ENCODE measurements at regions not wholly inside any gene's neighbourhood (a gene's known extent, or its start where the extent isn't known, plus 50 kb on each side); places are given as distances from the start of the nearest gene placed in this dataset.

DNA sequence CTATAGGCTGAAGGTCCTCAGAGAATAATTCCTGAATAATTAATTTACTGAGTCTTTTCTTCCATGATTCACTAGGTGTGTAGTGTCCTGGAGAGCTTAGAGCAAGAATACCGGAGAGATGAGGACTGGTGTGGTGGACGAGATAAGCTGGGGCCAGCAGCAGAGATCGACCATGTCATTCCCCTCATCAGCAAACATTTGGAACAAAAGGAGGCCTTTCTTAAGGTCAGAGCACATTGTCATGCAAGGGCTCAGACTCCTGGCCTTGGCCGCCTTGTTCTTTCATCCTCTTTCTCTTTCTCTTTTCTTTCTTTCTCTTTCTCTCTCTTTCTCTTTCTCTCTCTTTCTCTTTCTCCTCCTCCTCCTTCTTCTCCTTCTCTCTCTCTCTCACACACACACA, 291.4 kb upstream of the UMPS start:
- Histone ChIP-seq H3K27ac (no peak overlapping the region), H3K4me3 (no peak overlapping the region), H3K36me3 (no peaks in the 10 kb centered on the region), H3K27me3 (no peaks in the 10 kb centered on the region), H3K9me3 (no peaks in the 10 kb centered on the region), H3K4me1 (no peaks in the 10 kb centered on the region)
- intact Hi-C loops (cut with DNase I; ENCODE audit: low total_unique reads), result no loop called here
- TF ChIP-seq, protein P1, sequence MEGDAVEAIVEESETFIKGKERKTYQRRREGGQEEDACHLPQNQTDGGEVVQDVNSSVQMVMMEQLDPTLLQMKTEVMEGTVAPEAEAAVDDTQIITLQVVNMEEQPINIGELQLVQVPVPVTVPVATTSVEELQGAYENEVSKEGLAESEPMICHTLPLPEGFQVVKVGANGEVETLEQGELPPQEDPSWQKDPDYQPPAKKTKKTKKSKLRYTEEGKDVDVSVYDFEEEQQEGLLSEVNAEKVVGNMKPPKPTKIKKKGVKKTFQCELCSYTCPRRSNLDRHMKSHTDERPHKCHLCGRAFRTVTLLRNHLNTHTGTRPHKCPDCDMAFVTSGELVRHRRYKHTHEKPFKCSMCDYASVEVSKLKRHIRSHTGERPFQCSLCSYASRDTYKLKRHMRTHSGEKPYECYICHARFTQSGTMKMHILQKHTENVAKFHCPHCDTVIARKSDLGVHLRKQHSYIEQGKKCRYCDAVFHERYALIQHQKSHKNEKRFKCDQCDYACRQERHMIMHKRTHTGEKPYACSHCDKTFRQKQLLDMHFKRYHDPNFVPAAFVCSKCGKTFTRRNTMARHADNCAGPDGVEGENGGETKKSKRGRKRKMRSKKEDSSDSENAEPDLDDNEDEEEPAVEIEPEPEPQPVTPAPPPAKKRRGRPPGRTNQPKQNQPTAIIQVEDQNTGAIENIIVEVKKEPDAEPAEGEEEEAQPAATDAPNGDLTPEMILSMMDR (IDR thresholded peaks at IDR 0.05), result no peak
- TF ChIP-seq POLR2AphosphoS5 (IDR thresholded peaks at IDR 0.05), result no peak
- DNase-seq (ENCODE audit: low spot score in 2 of 2), result no peak

DNA sequence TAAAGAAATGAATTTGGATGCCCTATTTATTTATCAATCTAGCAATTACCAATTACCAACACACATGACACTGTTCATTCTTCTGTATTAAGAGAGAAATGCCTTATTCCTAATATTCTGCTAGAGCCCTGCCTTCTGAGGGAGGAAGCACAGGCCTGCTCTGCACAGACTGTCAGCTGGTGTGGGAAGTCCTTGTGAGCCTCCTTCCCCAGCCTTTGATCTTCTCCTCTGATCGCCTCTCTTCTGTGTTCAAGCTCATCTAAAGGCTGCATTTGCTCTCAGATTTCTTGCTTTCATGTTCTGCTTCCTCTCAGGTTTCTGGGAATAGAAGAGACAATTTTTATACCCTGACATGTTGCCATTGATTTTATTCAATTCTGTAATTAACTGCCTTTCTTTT, 290.6 kb upstream of the UMPS start:
- DNase-seq (ENCODE audit: low spot score in 2 of 2), result no peak
- Histone ChIP-seq H3K4me3 (no peak overlapping the region), H3K27me3 (no peaks in the 10 kb centered on the region), H3K9me3 (no peaks in the 10 kb centered on the region), H3K36me3 (no peaks in the 10 kb centered on the region), H3K4me1 (no peaks in the 10 kb centered on the region), H3K27ac (no peak overlapping the region)
- intact Hi-C loops (cut with DNase I; ENCODE audit: low total_unique reads), result no loop called here
- no peak for TF ChIP-seq POLR2AphosphoS5 (IDR thresholded peaks at IDR 0.05)
- TF ChIP-seq, protein P1 (IDR thresholded peaks at IDR 0.05), result no peak
- no peak for TF ChIP-seq POLR2A (IDR thresholded peaks at IDR 0.05)

DNA sequence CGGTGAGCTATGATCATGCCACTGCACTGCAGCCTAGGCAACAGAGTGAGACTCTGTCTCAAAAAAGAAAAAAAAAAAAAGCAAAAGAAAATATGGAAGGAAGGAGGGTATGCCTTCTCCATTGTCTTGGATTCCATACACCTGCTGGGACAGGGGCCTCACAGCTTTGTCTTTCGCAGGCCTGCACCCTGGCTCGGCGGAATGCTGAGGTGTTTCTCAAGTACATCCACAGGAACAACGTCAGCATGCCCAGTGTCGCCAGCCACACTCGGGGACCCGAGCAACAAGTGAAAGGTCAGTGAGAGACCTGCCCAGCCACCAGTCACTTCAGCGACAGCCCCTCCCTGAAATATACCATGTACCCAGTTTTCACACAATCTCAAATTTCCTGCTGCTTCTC, 288.5 kb upstream of the UMPS start:
- Histone ChIP-seq H3K27me3 (no peaks in the 10 kb centered on the region), H3K27ac (no peak overlapping the region), H3K36me3 (no peaks in the 10 kb centered on the region), H3K4me1 (no peaks in the 10 kb centered on the region), H3K9me3 (no peaks in the 10 kb centered on the region), H3K4me3 (no peak overlapping the region)
- no peak for TF ChIP-seq POLR2A (IDR thresholded peaks at IDR 0.05)
- TF ChIP-seq, protein P1 (IDR thresholded peaks at IDR 0.05), result no peak
- no peak for TF ChIP-seq POLR2AphosphoS5 (IDR thresholded peaks at IDR 0.05)
- intact Hi-C loops (cut with DNase I; ENCODE audit: low total_unique reads), result no loop called here
- no peak for DNase-seq (ENCODE audit: low spot score in 2 of 2)

DNA sequence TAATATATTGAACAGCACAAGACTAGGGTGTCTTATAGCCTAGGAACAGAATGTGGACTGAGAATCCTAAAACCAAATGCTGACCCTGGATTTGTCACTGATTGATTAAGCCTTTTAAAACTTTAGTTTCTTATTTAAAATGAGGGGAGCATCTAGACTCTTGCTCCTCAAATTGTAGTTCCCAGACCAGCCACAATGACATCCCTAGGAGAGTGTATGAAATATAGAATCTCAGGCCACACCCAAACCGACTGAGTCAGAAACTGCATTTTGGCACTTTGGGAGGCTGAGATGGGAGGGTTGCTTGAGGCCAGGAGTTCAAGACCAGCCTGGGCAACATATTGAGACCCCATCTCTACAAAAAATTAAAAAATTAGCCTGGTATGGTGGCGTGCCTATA, 287.8 kb upstream of the UMPS start:
- Histone ChIP-seq H3K9me3 (no peaks in the 10 kb centered on the region), H3K27ac (no peak overlapping the region), H3K4me3 (no peak overlapping the region), H3K4me1 (no peaks in the 10 kb centered on the region), H3K36me3 (no peaks in the 10 kb centered on the region), H3K27me3 (no peaks in the 10 kb centered on the region)
- TF ChIP-seq POLR2AphosphoS5 (IDR thresholded peaks at IDR 0.05), result no peak
- TF ChIP-seq POLR2A (IDR thresholded peaks at IDR 0.05), result no peak
- TF ChIP-seq, protein P1 (IDR thresholded peaks at IDR 0.05), result no peak
- intact Hi-C loops (cut with DNase I; ENCODE audit: low total_unique reads), result no loop called here
- DNase-seq (ENCODE audit: low spot score in 2 of 2), result no peak

DNA sequence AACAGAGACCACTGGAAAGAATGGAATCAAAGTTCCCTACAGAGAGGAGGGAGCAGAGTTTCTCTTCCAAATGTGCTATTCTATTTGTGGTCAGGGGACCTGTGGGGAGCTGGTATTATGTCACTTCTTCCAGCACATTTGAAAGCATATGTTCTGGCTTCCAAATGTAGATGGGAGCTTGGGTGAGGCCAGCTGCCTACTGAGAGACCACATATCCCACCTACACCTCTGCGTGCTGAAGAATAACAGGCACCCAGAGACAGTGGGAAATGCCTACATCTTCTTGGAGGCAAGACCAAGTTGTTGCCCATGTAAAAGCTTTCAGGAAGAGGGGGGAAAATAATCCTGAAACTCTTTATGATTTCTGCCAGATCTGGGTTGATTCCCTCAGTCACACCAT, 286.8 kb upstream of the UMPS start:
- no peaks in the 10 kb centered on the region for H3K9me3 ChIP-seq
- no peaks in the 10 kb centered on the region for H3K4me1 ChIP-seq
- H3K36me3 ChIP-seq, result no peaks in the 10 kb centered on the region
- DNase-seq (ENCODE audit: low spot score in 2 of 2), result no peak
- intact Hi-C loops (cut with DNase I; ENCODE audit: low total_unique reads), result no loop called here
- no peak overlapping the region for H3K4me3 ChIP-seq
- no peak for TF ChIP-seq POLR2AphosphoS5 (IDR thresholded peaks at IDR 0.05)
- TF ChIP-seq POLR2A (IDR thresholded peaks at IDR 0.05), result no peak
- H3K27ac ChIP-seq, result no peak overlapping the region
- H3K27me3 ChIP-seq, result no peaks in the 10 kb centered on the region

DNA sequence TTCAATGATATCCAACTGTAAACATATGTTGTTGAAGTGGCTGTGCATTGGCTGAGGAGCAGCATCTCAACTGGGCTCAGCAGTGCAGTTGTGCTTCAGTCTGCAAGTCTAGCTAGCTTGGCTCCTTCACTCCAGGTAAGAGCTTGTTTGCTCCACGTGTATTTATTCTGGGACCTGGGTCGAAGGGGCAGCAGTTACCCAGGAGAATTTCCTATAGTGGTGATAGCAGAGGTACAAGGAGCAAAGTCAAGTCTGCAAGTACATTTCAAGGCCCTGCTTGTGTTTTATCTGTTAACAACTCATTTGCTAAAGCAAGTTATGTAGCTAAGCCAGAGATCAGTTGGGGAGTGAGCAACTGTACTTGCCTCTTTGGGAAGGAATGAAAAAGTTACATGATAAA, 286.2 kb upstream of the UMPS start:
- no peak overlapping the region for H3K27ac ChIP-seq
- H3K36me3 ChIP-seq, result no peaks in the 10 kb centered on the region
- no peaks in the 10 kb centered on the region for H3K27me3 ChIP-seq
- no peaks in the 10 kb centered on the region for H3K9me3 ChIP-seq
- no peaks in the 10 kb centered on the region for H3K4me1 ChIP-seq
- H3K4me3 ChIP-seq, result no peak overlapping the region
- no peak for DNase-seq (ENCODE audit: low spot score in 2 of 2)
- intact Hi-C loops (cut with DNase I; ENCODE audit: low total_unique reads), result no loop called here
- TF ChIP-seq, protein P1 (IDR thresholded peaks at IDR 0.05), result no peak
- TF ChIP-seq POLR2A (IDR thresholded peaks at IDR 0.05), result no peak
